Forelimb muscle (tissue), 1 donor: ENCODE measurements at regions not wholly inside any gene's neighbourhood (a gene's known extent, or its start where the extent isn't known, plus 50 kb on each side); places are given as distances from the start of the nearest gene placed in this dataset.

Experiments used
- DNase-seq: peaks from one replicate; pipeline ENCODE4 v3.0.0-alpha.2; 2013; ENCODE audit warnings: low read depth

DNA sequence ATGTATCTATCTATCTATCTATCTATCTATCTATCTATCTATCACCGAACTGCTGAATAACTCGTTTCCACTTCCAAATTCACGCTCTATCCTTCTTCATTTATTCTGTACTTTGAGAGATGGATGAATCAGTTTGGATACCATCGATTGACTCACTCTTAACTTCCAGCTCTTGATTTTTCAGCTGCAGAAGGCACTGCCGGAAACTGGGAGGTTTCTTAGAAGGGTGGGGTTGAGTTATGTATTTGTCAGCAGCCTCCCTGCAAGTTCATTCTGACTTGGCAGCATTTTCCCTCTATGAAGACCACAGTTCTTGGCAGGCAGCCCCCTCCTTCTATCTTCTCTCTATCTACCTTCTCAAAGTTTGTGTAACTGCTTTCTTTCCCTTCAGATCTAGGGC is 112.0 kb upstream of the MAGEB18 start:
- no peak for DNase-seq

DNA sequence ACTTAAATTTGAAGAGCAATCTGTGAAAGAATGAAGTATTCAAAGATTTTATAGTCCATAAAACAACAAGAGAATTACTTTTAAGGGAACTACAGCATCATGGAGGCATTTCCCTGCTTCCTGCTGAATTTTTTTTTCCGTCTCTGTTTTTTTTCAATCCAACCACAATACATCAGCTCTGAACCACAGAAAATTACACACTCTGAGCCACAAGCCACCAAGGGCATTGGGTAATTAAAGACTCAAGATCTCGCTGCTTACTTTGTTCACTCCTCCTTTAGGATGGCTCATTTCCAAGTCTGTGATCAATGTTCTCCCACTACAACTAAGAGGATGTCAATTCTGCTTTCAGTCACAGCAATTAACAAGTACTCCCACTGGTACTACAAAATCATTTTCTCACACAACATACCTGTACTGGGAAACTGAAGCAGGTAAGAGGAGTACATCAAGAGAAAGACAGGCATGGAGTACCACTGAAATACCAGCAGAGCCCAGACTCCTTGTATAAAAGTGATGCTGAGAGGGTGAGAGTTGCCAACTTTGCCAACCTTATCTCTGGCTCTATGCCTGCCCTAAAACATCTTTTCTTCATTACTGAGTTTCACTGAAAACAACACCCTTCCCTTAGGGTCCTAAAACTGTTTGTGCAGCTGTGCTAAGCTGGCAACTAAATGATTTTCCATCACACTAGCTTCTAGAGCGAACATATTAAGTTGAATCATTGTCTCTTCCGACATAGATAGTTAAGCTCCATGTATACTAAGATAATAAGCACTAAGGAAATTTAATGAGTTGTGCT is 105.8 kb upstream of the MAGEB18 start:
- DNase-seq, result peak; percentile 5

DNA sequence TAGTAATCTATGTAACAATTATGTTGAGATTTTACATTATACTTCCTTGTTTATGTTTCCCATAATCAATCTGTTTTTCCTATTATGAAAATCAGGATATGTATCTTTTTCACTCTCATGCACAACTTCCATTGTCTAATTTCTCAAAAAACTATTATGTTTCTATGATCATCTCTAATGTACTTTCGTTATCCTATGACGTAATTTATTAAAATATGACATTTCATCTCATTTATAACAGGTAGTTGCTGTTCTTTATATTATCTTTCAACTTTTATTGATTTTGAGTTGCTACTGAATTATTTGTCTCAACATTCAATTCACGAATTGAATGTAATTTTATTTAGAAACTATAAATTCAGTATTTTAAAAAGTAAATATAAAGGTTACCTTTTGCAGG is 100.8 kb upstream of the MAGEB18 start:
- no peak for DNase-seq

DNA sequence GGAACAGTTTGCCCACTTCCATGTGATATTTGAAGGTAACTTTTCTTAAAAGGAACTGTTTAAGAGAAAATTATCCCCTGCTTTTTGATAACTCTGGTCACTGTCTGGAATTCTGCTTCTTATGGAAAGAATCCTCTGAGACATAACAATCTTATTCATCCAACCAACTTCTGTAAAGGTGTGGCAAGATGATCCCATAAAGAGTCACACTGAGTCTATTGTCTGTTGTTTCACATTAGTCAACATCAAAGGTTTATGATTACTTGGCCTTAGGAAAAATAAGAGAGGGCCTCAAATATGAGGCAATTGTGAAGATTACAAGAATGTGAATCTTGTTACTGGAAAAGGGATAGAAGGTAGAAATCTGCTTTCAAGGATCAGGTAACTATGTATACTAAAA is 88.0 kb upstream of the MAGEB18 start:
- no peak for DNase-seq

DNA sequence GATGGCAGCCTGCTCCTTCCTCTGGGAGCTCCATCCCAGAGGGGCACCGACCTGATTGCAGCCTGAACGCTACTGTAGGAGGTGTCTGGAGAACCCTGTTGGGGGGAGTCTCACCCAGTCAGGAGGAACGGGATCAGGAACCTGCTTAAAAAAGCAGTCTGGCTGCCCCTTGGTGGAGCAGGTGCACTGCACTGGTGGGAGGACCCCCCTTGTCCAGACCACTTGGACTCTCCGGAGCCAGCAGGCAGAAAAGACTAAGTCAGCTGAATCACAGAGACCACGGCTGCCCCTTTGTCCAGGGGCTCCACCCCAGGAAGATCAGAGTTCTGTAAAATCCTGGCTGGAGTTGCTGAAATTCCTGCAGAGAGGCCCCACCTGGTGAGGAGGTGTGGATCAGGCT is 67.3 kb upstream of the MAGEB18 start:
- DNase-seq, result no peak

DNA sequence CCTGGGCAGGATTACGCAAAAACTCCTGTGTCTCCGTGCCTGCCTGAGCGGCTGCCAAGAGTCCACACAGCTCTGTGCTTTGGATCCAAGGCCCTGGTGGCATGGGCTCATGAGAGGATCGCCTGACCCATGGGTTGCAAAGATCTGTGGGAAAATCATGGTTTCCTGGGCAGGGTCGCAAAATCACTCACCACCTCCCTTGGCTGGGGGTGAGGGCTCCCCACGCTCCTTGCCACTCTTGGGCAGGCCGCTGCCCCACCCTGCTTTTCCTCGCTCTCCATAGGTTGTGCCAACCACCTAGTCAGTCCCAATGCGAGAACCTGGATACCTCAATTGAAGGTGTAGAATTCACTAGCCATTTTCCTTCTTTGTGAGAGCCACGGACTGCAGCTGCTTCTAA is 66.5 kb upstream of the MAGEB18 start:
- DNase-seq, result no peak

DNA sequence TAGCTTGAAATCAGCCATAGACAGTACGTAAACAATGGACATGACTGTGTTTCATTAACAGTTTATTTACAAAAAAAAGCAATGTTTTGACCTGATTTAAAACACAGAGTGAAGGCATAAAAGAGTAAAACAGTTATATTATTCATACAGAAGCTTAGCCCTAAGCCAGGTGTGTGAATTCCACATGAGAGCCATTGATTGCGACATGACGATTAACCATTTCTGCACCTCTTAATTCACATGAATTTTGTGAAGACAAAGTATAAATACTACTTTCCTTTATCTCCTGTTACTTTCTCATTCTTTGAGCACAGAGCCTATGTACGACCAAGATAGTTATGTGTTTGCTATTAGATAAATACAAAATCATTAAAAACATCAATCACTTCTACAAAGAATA is 55.0 kb upstream of the MAGEB18 start:
- no peak for DNase-seq
